GM10266 (cell line): ENCODE measurements at regions not wholly inside any gene's neighbourhood (a gene's known extent, or its start where the extent isn't known, plus 50 kb on each side); places are given as distances from the start of the nearest gene placed in this dataset.

ENCODE experiments used
- DNase-seq: peaks from one replicate; pipeline ENCODE4 v3.0.0; 2012; ENCODE audit errors: extremely low spot score
- CTCF ChIP-seq: IDR thresholded peaks from 2 replicates; pipeline ENCODE4 v1.5.1; 2012; ENCODE audit warnings: mild to moderate bottlenecking, low read depth; ENCODE audit not compliant: control insufficient read depth, insufficient read depth; ENCODE audit errors: missing control alignments

DNA sequence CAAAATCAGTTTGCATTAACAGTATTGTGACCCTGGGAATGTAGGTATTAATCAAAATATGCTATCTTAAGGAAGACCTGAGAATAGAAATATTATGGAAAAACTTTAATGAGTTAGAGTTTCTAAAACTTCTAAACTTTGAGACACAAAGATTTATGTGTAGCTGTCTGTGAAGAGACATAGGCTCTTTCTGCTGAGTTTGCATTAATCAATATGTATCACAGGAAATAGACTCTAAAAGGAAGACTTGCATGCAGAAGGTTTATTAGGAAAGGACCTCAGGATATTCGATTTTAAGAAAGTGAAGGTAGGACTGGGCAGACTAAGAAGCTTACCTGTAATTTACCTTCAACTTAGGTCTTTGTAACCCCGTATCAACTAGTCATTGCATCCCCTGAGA lies 494.8 kb upstream of the NRXN1 start:
- TF ChIP-seq CTCF = no peak
- no peak for DNase-seq

DNA sequence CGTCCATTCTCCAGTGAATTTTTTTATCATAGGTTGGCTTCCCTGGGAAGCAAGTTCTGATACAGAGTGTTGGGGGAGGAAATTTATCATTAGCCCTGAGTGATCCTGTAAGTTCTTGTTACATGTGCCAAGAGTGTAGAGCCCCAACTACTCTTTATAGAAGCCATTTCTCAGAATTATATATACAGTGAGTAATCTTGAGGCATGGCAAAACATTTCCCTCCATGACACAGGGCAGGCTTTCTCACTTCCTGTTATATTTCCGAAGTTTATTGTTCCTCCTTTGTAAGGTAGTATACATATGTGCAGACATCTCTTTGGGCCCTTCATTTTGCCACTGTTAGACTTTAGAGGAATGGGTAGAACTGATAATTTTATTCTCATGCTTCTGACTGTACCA lies 484.7 kb upstream of the NRXN1 start:
- TF ChIP-seq CTCF = no peak
- no peak for DNase-seq

DNA sequence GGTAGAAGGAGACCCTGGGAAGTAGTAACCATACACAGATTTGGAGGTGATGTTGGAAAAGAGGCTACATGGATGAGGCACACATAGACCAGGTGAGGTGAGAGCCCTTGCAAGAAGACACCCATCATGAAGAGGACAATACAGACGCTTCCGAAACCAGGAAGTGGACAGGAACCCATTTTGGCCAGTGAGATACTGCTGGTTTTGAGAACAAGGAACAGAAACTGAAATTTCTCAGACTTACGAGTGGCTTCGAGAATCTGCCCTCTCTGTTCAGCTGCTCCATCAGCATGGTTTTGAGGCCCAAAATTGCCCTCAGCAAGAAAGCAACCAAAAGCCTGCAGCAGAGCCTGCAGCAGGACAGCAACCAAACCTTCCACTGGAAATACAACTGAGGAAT lies 479.1 kb upstream of the NRXN1 start:
- peak; percentile 7 for DNase-seq
- no peak for TF ChIP-seq CTCF

DNA sequence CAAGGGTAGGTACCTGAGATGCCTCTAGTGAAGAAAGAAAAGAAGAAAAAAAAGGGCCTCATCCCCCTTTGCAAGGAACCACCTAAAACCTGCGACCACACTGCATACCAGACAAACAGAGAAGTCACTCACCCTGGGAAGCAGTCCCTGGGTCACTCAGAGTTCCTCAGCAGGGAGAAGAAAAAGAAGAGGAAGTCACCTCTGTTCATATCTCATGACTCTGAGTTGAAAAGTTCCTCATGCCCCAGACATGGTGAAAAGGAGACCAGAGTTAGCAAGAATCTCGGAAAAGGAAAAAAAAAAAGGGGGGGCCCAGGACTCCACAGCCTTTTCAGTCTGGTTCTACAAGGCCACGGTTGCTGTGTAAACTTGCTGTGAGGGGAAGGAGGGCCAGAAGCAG lies 478.4 kb upstream of the NRXN1 start:
- TF ChIP-seq CTCF = no peak
- DNase-seq = no peak

GRCh38 chr2:51505533-51505932 lies 473.6 kb upstream of the NRXN1 start:
- no peak for DNase-seq
- TF ChIP-seq CTCF = no peak

DNA sequence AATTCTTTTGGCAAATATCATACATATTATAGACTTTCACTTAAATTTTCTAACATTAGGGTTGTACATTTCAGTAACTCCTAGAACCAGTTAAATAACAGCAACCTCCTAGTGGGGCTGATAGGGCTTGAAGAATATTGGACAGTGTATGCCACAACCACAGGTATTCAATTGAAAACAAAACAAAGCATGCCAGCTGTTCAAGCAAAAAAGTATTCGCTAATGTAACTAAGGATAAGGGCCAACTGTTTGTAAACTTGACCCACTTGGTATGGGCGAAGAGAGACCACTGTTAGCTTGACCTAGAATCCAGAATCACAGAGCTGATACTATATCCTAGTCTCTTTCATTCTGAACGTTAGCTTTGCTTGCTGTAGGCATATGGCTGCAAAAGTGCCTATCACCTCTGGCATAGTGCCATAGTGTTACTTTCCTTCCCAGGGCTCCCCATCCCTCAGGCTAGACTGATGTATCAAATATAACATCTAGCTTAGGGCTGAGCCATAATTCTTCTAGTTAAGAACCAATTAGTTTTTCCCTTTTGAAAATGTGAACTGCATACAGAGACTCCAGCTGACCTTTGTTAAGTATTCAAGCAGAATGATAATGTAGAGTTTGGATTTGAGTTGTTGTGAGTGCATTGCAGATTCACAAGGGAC lies 458.8 kb upstream of the NRXN1 start:
- DNase-seq = no peak
- TF ChIP-seq CTCF = no peak

DNA sequence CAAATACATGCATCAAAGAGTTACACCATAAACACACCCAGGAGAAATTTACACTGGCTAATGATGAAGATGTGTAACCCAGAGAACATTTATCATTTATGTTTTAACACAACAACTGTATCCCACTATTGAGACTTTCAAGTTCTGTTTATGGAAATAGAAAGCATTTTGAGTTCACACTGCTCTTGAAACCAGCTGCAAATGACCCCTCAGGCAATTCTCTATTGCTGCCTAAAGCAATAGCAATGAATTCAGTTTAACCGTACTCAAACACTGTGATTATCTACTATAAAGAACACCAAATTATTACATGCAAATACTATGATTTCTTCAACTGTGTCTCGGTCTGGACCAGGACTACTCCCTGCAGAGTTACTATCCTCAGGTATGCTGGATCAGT lies 452.7 kb upstream of the NRXN1 start:
- no peak for DNase-seq
- TF ChIP-seq CTCF = no peak
